AG04450 (cell line): ENCODE measurements at regions not wholly inside any gene's neighbourhood (a gene's known extent, or its start where the extent isn't known, plus 50 kb on each side); places are given as distances from the start of the nearest gene placed in this dataset.

Experiments used
- CTCF ChIA-PET: fragments of 300-600, 350-600 bp; formaldehyde crosslinking; extraction: SDS; loops from one replicate; lab custom pipeline; 2022; ENCODE audit warnings: antibody characterized with exemption, inconsistent platforms; lab: Charles Lee
- POLR2A ChIA-PET: fragments of 350-600 bp; formaldehyde crosslinking; extraction: SDS; loops from one replicate; lab custom pipeline; 2021; ENCODE audit warnings: antibody characterized with exemption, inconsistent platforms; lab: Yijun Ruan, JAX
- DNase-seq: peaks from one replicate; pipeline ENCODE4 v3.0.0-alpha.2; 2011; ENCODE audit warnings: low read depth, low spot score
- H3K27ac ChIP-seq: one replicate; pipeline ENCODE4 v1.5.1; 2012; ENCODE audit warnings: low read depth, low read length, control low read depth
- H3K27me3 ChIP-seq: one replicate; pipeline ENCODE4 v1.6.0; 2012; ENCODE audit warnings: low read length; ENCODE audit not compliant: control insufficient read depth, insufficient read depth
- H3K4me3 ChIP-seq: 2 replicates; pipeline ENCODE4 v1.5.1; 2011; ENCODE audit warnings: mild to moderate bottlenecking, low read depth, low read length, control low read depth
- H3K9me3 ChIP-seq: 2 replicates; pipeline ENCODE4 v1.5.1; 2012; ENCODE audit warnings: low read length; ENCODE audit not compliant: control insufficient read depth, insufficient read depth
- TF ChIP-seq, protein P1 (sequence below): IDR thresholded peaks from 2 replicates; pipeline ENCODE4 v1.5.1; 2011; ENCODE audit warnings: low read depth, low read length, control low read depth, inconsistent platforms

DNA sequence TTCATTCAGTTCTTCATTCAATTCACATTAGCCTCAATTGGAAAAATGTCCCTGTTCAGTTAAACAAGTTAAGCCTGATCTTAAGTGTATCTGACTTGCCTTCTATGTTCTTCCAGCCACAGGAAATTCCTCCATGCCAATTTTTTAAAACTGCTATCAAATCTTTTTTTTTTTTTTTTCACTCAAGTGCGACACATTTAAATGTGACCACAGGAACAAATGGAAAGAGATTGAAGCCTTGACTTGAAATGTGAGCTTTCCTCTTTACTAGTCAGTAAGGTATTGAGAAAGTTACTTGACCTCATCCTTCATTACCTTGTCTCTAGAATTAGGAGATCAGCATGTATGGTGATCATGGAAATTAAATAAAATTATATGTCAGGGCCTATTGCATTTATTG, 165.1 kb downstream of the SLIT2 start:
- no peak for DNase-seq
- Histone ChIP-seq H3K9me3 (no peaks in the 10 kb centered on the region), H3K27me3 (no peaks in the 10 kb centered on the region), H3K4me3 (no peak overlapping the region), H3K27ac (no peak overlapping the region)
- TF ChIP-seq, protein P1, sequence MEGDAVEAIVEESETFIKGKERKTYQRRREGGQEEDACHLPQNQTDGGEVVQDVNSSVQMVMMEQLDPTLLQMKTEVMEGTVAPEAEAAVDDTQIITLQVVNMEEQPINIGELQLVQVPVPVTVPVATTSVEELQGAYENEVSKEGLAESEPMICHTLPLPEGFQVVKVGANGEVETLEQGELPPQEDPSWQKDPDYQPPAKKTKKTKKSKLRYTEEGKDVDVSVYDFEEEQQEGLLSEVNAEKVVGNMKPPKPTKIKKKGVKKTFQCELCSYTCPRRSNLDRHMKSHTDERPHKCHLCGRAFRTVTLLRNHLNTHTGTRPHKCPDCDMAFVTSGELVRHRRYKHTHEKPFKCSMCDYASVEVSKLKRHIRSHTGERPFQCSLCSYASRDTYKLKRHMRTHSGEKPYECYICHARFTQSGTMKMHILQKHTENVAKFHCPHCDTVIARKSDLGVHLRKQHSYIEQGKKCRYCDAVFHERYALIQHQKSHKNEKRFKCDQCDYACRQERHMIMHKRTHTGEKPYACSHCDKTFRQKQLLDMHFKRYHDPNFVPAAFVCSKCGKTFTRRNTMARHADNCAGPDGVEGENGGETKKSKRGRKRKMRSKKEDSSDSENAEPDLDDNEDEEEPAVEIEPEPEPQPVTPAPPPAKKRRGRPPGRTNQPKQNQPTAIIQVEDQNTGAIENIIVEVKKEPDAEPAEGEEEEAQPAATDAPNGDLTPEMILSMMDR: no peak
- ChIA-PET CTCF (interaction anchor here (0.6 to 3.2 kb wide), 11 partner anchors 10 to 268 kb away, joined by 3 to 18 read pairs (median 5); no protein-coding TSS in a partner anchor), POLR2A (interaction anchor here (0.6 to 0.7 kb wide), 3 partner anchors 63 to 164 kb away, joined by 3 to 7 read pairs (median 5); no protein-coding TSS in a partner anchor)

DNA sequence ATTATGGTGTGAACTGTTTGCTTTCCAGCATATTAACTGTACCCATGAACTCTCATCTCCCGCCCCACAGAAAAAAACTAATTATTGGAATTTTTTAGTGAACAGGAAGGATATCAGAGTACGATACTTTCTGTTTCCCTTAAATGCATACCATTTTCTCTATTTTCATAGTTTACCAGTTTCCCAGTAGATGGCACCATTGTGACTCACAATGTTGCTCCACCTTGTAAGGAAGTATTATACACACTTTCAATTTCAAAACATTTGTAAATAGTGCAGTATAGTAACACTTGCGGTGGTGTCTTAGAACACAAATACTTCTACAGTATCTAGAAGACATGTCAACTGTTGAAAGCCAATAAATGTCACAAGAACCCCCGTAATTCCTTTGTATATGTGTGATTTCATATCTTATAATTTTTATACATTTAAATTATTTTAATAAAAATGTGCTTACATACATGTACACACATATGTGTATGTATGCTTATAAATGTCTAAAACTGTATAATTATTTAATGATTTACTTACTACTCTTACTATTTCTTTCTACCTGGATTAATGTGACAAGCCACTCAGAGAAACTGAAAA, 167.3 kb downstream of the SLIT2 start:
- Histone ChIP-seq H3K9me3 (no peaks in the 10 kb centered on the region), H3K4me3 (peak overlapping the region; percentile 37), H3K27me3 (no peaks in the 10 kb centered on the region), H3K27ac (no peak overlapping the region)
- DNase-seq: peak; percentile 32
- TF ChIP-seq, protein P1: peak; percentile 65
- ChIA-PET CTCF (interaction anchor here (0.8 to 2.1 kb wide), 5 partner anchors 10 to 125 kb away, joined by 3 to 11 read pairs (median 5); no protein-coding TSS in a partner anchor), POLR2A (no interaction called here)

DNA sequence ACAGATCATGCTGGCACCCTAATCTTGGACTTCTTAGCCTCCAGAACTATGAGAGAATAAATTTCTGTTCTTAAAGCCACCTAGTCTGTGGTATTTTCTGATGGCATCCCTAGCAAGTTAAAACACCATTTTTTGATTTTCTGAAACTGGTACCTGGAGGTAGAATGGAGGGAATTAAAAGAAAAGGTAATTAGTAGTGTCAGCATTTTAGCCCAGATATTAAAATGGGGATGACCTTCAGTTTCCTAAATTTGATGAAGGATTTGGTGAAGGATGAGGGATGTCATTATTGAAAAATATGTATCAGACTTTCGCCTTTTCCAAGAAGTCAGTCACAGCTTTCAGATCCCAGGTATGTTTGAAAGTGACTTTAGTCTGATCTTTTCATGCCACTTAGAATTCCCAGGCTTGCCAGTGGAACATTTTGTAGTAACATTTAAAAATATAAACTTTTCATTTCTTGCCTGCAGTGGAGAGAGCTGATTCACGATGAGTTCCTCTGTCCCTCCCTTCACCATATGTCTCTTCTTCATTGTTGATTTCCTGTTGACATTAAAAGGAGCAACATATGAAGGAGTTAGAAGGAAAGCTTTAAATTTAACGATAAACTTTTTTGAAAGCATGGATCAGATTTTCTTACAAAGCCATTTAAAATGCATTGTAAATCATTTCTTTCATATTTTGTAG, 169.4 kb downstream of the SLIT2 start:
- DNase-seq: no peak
- POLR2A ChIA-PET: interaction anchor here (0.5 to 1.3 kb wide), 2 partner anchors 262 to 1036 kb away, joined by 3 read pairs; no protein-coding TSS in a partner anchor
- CTCF ChIA-PET: interaction anchor here (0.9 to 2.6 kb wide), 9 partner anchors 9 to 264 kb away, joined by 3 to 26 read pairs (median 7); no protein-coding TSS in a partner anchor
- TF ChIP-seq, protein P1: no peak
- no peaks in the 10 kb centered on the region for H3K9me3 ChIP-seq
- no peaks in the 10 kb centered on the region for H3K27me3 ChIP-seq
- H3K4me3 ChIP-seq: no peak overlapping the region
- H3K27ac ChIP-seq: no peak overlapping the region

DNA sequence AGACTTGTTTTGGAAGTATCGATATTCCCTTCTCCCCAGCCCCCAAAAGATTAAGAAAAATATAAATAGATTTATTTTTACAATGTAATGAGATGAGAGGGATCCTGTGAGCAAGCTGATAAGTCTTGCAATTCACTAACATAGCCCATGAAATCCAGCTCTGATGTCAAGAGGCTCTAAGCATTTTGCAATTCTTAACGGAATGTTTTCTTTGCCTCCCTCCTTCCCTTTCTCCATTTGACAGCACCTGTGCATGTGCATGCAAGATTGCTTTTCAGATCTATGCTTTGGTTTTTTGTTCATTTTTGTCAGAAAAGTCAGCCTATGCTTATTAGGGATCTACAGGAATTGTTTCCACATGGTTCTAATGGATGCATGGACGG, 169.9 kb downstream of the SLIT2 start:
- Histone ChIP-seq H3K4me3 (no peak overlapping the region), H3K27ac (no peak overlapping the region), H3K27me3 (no peaks in the 10 kb centered on the region), H3K9me3 (no peaks in the 10 kb centered on the region)
- TF ChIP-seq, protein P1: no peak
- ChIA-PET POLR2A (interaction anchor here (0.6 to 1.3 kb wide), 2 partner anchors 106 to 261 kb away, joined by 3 read pairs; no protein-coding TSS in a partner anchor), CTCF (interaction anchor here (0.6 to 2.6 kb wide), 10 partner anchors 14 to 1351 kb away, joined by 3 to 26 read pairs (median 4); no protein-coding TSS in a partner anchor)
- DNase-seq: no peak
